Astrocyte of the cerebellum (primary cell): ENCODE measurements at regions not wholly inside any gene's neighbourhood (a gene's known extent, or its start where the extent isn't known, plus 50 kb on each side); places are given as distances from the start of the nearest gene placed in this dataset.

Source experiments
- DNase-seq: peaks from one replicate; pipeline ENCODE4 v3.0.0-alpha.2; 2011; ENCODE audit warnings: low read depth
- H3K4me3 ChIP-seq: 2 replicates; pipeline ENCODE4 v1.5.1; 2011; ENCODE audit warnings: mild to moderate bottlenecking, low read depth, low read length, moderate library complexity
- in situ Hi-C: cut with HindIII; loops from 2 replicates; pipeline ENCODE4 v1.10.0; 2017; ENCODE audit warnings: low sequenced_read_pairs
- TF ChIP-seq, protein P1 (sequence below): IDR thresholded peaks from 2 replicates; pipeline ENCODE4 v1.5.1; 2012; ENCODE audit warnings: low read length, low read depth, moderate library complexity, mild to moderate bottlenecking; ENCODE audit errors: missing control alignments

DNA sequence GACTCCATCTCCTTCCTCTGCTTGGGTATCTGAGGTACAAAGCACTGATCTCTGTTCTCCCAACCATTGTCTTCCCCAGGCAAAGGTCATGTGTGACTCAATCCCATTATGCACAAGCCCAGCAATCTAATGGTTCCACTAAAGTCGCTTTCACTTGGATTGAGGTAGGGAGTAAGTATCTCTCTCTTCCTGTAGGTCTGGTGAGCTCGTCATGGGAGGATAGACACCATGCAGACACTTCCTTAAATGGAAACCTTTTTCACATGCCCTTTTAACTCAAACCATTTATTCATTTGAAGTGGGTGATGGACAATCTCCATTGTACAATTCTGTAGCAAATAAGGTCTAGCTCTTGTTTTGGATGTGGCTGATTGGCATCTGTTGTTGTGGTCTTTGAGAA, 245.2 kb upstream of the CLNK start:
- in situ Hi-C loops: no loop called here
- TF ChIP-seq, protein P1, sequence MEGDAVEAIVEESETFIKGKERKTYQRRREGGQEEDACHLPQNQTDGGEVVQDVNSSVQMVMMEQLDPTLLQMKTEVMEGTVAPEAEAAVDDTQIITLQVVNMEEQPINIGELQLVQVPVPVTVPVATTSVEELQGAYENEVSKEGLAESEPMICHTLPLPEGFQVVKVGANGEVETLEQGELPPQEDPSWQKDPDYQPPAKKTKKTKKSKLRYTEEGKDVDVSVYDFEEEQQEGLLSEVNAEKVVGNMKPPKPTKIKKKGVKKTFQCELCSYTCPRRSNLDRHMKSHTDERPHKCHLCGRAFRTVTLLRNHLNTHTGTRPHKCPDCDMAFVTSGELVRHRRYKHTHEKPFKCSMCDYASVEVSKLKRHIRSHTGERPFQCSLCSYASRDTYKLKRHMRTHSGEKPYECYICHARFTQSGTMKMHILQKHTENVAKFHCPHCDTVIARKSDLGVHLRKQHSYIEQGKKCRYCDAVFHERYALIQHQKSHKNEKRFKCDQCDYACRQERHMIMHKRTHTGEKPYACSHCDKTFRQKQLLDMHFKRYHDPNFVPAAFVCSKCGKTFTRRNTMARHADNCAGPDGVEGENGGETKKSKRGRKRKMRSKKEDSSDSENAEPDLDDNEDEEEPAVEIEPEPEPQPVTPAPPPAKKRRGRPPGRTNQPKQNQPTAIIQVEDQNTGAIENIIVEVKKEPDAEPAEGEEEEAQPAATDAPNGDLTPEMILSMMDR: no peak
- no peak overlapping the region for H3K4me3 ChIP-seq
- no peak for DNase-seq

DNA sequence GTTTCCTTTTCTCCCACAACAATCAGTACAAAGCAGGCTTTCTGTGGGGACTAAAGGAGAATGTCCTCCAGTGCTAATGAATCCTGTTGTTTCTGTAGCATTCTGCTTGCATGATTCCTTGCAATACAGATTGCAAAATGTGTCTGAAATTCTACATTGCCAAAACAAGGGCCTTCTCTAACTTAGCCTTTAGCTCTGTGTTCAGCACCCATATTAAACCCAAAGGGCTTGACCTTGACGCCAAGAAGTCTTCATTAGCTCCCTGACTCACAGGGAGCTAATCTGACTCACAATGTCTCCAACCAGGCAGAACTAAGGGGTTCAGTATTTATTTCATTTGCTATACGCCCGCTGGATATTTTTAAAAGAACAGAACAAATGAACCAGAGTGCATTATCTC, 241.4 kb upstream of the CLNK start:
- no peak overlapping the region for H3K4me3 ChIP-seq
- in situ Hi-C loops: no loop called here
- TF ChIP-seq, protein P1: no peak
- peak; percentile 73 for DNase-seq

DNA sequence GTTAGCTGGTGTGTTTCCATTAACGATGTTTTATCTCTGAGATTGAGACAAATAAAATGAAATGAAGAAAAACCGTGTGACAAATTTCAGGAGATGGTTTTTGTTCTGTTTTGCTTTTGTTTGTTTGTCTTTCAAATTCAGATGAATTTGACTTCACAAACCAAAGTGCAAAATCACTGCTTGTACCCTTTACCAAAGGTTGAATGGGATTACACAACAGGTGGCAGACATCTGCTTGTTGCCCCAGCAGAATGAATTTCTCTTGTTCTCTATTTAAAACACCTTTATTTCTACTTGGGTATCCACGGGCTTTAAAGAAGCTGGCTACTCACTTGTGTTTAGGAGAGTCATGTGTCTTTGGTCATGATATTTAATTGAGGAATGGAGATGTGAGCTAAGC, 239.7 kb upstream of the CLNK start:
- TF ChIP-seq, protein P1: no peak
- in situ Hi-C loops: no loop called here
- no peak overlapping the region for H3K4me3 ChIP-seq
- DNase-seq: no peak

DNA sequence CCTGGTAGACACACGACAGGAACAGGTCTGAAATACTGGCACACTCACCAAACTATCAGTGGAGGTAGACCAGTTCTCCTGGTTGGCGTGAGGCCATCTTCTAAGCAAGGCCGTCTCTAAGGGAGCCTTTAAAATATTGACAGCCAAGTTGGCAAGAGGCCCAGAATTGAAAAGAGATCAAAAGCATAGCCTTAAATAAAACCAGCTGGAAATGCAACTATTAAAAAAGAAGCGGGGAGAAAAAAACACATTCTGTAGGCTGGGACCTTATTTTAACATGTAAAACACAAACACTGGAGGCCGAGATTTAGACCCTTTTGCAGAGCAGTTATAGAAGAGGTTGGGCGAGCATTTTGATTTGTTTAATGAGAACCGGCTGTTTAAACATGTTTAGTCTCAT, 233.0 kb upstream of the CLNK start:
- DNase-seq: peak; percentile 53
- TF ChIP-seq, protein P1: no peak
- H3K4me3 ChIP-seq: no peak overlapping the region
- in situ Hi-C loops: no loop called here

DNA sequence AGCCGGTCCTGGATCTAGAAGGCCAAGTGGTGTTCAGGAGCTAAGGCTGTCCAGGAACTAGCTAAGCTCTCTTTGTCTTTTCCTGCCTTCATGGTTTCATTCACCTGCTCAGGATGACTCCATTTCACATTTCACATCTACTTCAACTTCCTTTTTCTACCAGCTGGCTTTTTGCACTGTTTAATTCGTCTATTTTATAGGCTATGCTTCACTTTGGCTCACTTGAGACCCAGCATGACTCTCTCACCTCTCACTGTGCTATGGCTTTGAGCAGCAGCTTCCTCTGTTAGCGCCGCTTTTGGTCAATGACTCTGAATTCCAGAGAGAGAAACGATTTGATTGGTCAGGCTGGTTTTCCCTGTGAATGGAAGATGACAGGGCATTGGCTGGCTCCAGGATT, 213.5 kb upstream of the CLNK start:
- H3K4me3 ChIP-seq: no peak overlapping the region
- in situ Hi-C loops: no loop called here
- TF ChIP-seq, protein P1: no peak
- DNase-seq: no peak

DNA sequence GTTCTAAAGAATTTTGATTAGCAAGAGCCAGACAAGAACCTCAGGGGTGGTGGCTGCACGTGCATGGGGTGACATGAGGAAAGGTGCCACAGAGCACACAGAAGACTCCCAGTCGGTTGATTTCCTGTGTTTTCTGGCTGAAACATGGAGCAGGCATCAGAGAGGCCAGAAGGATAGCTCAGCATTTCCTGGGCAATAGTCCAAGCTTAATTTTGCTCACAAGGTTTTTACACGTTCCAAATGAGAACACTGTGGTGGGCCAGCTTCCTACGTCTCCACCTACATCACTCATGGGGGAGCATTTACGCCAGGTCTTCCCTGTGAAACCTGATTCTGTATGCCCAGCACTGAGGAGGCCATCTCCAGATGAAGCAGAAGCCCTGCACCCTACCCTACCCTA, 212.5 kb upstream of the CLNK start:
- H3K4me3 ChIP-seq: no peak overlapping the region
- DNase-seq: no peak
- TF ChIP-seq, protein P1: no peak
- in situ Hi-C loops: no loop called here

DNA sequence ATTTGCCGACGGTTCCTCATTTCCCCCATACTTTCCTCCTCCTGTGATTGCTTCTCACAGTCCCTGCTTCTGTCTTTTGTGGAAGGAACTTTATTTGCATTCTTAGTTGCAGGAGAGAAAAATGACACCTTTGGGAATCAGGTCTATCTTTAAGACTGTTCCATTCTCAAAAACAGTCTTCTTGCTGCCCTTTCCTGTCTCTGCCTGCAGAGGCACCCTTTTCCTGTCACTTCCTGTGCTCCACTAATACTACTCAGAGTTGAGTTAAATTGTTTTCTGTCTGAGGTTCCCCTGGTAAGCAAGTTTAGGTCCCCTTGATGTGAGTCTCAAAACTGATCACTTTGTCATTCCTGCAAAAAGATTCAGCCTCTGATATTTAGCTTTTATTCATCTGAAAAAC, 208.8 kb upstream of the CLNK start:
- TF ChIP-seq, protein P1: peak; percentile 58
- no peak for DNase-seq
- in situ Hi-C loops: no loop called here
- H3K4me3 ChIP-seq: no peak overlapping the region
